Left colon (tissue), 2 donors: ENCODE measurements at regions not wholly inside any gene's neighbourhood (a gene's known extent, or its start where the extent isn't known, plus 50 kb on each side); places are given as distances from the start of the nearest gene placed in this dataset.
"Not testable (repeated sequence)": the region's sequence is repeated elsewhere in the genome, so short reads cannot be mapped to it uniquely, and the experiment has no call there.

Experiments used
- ATAC-seq: fragments of 200-7000 bp; cut with Tn5 transposase; one replicate; pipeline ENCODE4 v1.9.1; 2020; ENCODE audit warnings: mild to moderate bottlenecking, moderate library complexity
- DNase-seq, 2 donors: peaks; one replicate each; pipeline ENCODE4 v3.0.0-alpha.2; 2020
- intact Hi-C, 2 donors: fragments of 100-400 bp; cut with DNase I in 1 of 2; cut with micrococcal nuclease in 1 of 2; formaldehyde crosslinking; loops; one replicate each; pipeline versions ENCODE4 v1.11.2 to v1.14.0; 2022; cut with DNase I, micrococcal nuclease
- donor health status: DM: no; HTN: no; CAD: no.
- donor health status: DM: yes; HTN: yes; CAD: no.

DNA sequence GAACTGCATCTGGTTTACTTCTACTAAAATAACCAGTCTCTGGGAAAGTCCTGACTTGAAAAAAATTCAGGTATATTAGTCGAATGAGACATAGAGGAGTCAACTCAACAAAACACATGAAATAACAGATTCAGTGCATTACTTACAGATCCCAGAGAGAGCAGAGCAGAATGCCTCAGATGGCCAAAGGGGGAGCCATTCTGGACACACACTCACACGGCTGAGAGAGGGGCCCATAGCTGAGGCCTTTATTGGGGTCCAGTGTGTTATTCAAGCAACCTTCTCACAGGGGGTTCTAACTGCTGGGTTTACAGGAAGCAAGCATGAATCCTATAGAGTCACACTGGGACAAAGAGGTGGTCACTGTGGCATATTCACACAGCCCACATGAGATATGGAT is 135.1 kb upstream of the SNRPN start:
- ATAC-seq (no peak), DNase-seq (no peak)
- intact Hi-C loops, result no loop called here

DNA sequence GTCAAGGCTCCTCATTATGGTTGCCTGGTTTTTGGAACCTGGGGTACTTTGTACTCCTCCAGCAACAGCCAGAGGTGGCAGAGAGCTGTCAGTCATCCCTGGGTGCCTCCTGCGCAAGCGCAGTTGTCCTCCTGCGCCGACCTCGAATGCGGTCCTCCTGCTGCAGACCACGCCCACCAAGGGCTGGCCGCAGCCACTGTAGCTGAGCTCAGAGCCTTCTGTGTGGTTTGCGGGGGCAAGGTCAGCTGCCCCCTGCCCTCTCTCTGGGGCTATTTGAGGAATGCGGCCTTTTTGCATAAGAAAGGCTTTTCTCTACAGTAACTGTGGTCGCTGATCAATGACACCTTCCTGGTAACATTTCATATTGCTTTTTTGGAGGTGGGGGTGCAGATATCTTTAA is 131.3 kb upstream of the SNRPN start:
- ATAC-seq (no peak), DNase-seq (no peak)
- intact Hi-C loops, result no loop called here

DNA sequence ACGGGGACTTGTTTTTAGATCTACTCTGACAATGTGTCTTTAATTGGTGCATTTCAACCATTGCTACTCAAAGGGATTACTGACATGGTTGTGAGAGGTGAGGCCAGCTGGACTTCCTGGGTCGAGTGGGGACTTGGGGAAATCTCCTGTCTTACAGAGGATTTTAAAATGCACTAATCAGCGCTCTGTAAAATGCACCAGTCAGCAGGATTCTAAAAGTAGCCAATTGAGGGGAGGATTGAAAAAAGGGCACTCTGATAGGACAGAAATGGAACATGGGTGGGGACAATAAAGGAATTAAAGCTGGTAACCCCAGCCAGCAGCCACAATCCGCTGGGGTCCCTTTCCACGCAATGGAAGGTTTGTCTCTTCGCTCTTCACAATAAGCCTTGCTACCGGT is 122.5 kb upstream of the SNRPN start:
- DNase-seq, result no peak
- intact Hi-C loops, result no loop called here
- ATAC-seq, result no peak

GRCh38 chr15:24835301-24835700 is 119.5 kb upstream of the SNRPN start:
- DNase-seq (no peak), ATAC-seq (no peak)
- intact Hi-C loops, result no loop called here

DNA sequence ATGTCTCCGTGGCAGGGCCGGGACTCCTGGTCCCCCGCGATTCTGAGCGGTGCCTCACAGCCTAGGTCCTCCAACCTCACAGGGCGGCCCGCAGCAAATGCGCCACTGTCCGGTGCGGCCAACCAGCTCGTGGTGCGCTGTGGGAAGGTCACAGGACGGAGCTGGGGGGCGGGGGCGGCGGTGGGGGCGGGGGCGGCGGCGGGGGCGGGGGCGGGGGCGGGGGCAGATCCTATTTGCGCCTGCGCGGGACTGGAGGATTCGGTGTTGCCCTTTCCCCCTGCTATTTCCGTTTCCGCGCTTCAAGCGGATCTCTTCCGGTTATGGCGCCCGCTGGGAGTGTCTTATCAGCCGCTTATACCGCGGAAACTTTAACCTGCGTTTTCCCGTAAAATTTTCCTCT is 106.7 kb upstream of the SNRPN start:
- DNase-seq (no peak), ATAC-seq (no peak)
- intact Hi-C loops, result no loop called here

- peak; percentile 6 to 29 for DNase-seq
- ATAC-seq, result no peak
- intact Hi-C loops, result no loop called here
Measured at GRCh38 chr15:24856397-24857390, 98.1 kb upstream of the SNRPN start.

GRCh38 chr15:24857763-24858162 is 97.0 kb upstream of the SNRPN start:
- ATAC-seq (no peak), DNase-seq (no peak)
- intact Hi-C loops, result no loop called here

DNA sequence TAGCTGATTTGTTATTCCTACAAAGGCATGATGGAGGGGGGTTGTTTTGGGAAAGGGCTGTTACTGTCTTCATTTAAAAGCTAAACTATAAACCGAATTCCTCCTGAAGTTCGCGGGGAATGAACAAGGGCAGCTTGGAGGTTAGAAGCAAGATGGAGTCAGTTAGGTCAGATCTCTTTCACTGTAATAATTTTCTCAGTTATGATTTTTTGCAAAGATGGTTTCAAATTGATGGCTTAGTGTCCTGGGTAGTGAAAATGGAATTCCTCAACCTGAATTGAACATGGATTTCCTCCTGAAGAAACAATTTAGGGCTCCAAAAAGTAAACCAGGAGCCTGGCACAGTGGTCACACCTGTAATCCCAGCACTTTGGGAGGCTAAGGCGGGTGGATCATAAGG is 96.6 kb upstream of the SNRPN start:
- intact Hi-C loops, ATAC-seq: not testable (repeated sequence)

GRCh38 chr15:24858737-24859601 is 95.8 kb upstream of the SNRPN start:
- intact Hi-C loops, result no loop called here
- DNase-seq (no peak), ATAC-seq (no peak)

More for the DNA sequence above, 96.6 kb upstream of the SNRPN start:
- DNase-seq, result not testable (repeated sequence)

GRCh38 chr15:24861014-24861690 is 93.6 kb upstream of the SNRPN start:
- intact Hi-C loops, result no loop called here
- DNase-seq (no peak), ATAC-seq (no peak)

GRCh38 chr15:24862726-24863521 is 91.9 kb upstream of the SNRPN start:
- ATAC-seq, result no peak
- intact Hi-C loops, result no loop called here

DNA sequence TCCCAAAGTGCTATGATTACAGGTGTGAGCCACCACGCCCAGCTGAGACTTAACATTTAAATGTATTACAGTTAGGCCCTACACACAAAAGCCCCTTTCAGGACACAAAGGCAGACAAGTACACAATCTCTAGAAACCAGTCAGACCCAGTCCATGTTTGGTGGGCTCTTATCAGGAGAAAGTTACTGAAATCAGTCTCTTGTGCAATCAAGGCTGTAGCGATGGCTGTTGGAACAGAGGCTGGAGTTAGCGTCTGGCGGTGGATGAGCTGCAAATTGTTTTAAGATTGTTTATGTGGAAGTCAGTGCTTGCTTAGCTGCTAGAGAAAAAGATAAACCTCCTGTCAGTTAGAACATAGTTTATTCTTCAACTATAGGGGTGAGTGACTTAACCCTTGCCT is 89.5 kb upstream of the SNRPN start:
- ATAC-seq (no peak), DNase-seq (no peak)
- intact Hi-C loops, result no loop called here

More at GRCh38 chr15:24862726-24863521, 91.9 kb upstream of the SNRPN start:
- no peak for DNase-seq

GRCh38 chr15:24877174-24877573 is 77.6 kb upstream of the SNRPN start:
- intact Hi-C loops, result no loop called here
- no peak for ATAC-seq

DNA sequence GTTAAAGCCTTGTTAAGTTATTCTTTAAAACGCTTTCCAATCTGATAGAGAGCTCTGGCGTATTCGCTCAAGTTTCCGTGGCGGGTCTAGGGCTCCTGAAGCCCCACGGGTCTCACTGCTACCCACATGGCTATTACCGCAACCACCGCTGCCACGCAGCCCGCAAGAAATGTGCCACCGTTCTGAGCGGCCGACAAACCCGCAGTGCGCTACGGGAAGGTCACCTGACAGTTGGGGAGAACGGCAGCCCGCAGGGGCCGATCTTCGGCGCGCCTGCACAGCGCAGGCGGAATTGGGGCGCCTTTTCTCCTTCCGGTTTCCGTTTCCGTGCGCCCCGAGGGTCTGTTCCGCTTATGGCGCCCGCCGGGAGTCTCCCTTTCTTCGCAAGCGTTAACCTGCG is 76.6 kb upstream of the SNRPN start:
- no peak for DNase-seq
- no peak for ATAC-seq
- intact Hi-C loops, result no loop called here

More at GRCh38 chr15:24877174-24877573, 77.6 kb upstream of the SNRPN start:
- DNase-seq, result no peak

DNA sequence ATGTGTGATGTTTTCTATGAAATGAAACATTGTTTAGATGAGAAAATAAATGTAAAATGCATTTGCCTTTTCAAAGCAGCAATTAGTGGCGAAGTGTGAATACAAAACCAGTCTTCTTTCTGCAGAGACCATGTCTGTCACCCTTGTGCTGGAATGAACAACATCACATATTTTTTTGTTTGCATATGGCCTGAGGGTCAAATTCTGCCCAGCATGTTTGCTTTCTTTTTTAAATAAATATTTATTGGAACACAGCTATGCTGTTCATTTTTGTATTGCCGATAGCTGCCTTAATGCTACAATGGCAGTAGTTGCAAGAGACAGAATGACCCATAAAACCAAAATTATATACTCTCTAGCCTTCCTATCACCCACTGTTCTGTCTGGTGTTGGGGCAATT is 75.3 kb upstream of the SNRPN start:
- no peak for DNase-seq
- no peak for ATAC-seq
- intact Hi-C loops, result no loop called here

DNA sequence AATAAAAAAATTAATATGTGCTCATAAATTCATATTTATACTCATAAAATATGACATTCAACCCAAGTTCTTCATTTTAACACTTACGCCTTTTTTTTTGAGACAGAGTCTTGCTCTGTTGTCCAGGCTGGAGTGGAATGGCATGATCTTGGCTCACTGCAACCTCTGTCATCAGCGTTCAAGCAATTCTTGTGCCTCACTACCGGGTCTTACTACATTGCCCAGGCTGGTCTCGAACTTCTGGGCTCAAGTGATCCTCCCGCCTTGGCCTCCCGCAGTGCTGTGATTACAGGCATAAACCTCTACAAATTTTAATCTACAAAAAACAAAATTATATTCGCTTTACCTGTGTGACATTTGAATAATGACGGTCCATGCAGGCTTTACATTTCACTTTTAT is 74.1 kb upstream of the SNRPN start:
- DNase-seq (no peak), ATAC-seq (no peak)
- intact Hi-C loops, result no loop called here

GRCh38 chr15:24886538-24886937 is 68.2 kb upstream of the SNRPN start:
- no peak for DNase-seq
- intact Hi-C loops, result no loop called here
- no peak for ATAC-seq

DNA sequence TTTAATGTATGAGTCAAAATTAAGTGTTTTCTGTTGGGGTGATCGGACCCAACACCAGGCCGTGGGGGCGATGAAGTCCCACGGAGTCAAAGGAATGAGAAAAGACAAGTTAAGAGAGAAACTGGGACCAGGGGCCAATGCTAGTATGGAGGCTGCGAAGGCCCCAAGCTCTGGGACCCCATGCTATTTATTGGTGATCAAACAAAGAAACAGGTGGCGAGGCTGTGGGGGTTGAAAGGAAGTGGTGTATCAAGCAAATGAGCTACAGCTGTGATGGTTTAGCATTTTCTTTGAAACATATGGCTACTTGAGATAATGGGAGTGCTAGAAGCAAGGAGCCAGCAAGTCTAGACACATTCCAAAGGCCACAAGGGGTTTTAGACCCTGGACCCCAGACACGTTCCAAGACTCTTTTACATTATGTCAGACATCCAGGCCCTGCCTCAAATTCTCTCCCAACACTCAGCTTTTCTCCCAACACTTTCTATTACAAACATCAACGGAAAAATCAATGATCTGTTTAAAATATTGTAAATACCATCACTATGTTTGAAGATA is 56.0 kb upstream of the SNRPN start:
- ATAC-seq, result no peak

More for the DNA sequence above, 56.0 kb upstream of the SNRPN start:
- no peak for DNase-seq
- intact Hi-C loops, result no loop called here
